IMR-90 (cell line): ENCODE measurements at regions not wholly inside any gene's neighbourhood (a gene's known extent, or its start where the extent isn't known, plus 50 kb on each side); places are given as distances from the start of the nearest gene placed in this dataset.

Experiments used
- ATAC-seq: fragments of 200-7000 bp; cut with Tn5 transposase; 2 replicates; pipeline ENCODE4 v1.9.1; 2020; ENCODE audit warnings: low read depth, mild to moderate bottlenecking, moderate library complexity
- BruUV-seq: library from RNA; stranded (reverse); fragments of 400-500 nt; replicated peaks from 2 replicates; lab custom pipeline; 2021; lab: Mats Ljungman, UMichigan
- CTCF ChIA-PET: fragments of 300-600 bp; formaldehyde crosslinking; extraction: SDS; loops from one replicate; lab custom pipeline; 2021; ENCODE audit warnings: antibody characterized with exemption; lab: Yijun Ruan, JAX
- POLR2A ChIA-PET: fragments of 300-600 bp; sonication (Branson Sonifier 250); formaldehyde crosslinking; loops from one replicate; lab custom pipeline; 2022; ENCODE audit warnings: antibody characterized with exemption; ENCODE audit not compliant: unreplicated experiment; lab: Charles Lee
- DNase-seq: peaks from one replicate; pipeline ENCODE4 v3.0.0; 2013
- H2AFZ ChIP-seq: replicated peaks from 2 replicates; pipeline ENCODE3; 2013; ENCODE audit warnings: low read length, mild to moderate bottlenecking; ENCODE audit not compliant: poor library complexity
- H2AK5ac ChIP-seq: 2 replicates; pipeline ENCODE4 v1.6.1; 2013; ENCODE audit warnings: low read depth, low read length, inconsistent platforms
- H2AK9ac ChIP-seq: replicated peaks from 2 replicates; pipeline ENCODE3; 2013; ENCODE audit warnings: mild to moderate bottlenecking, low read depth, low read length, moderate library complexity; ENCODE audit not compliant: poor library complexity
- H2BK120ac ChIP-seq: 2 replicates; pipeline ENCODE4 v1.6.1; 2013; ENCODE audit warnings: low read depth, low read length, inconsistent platforms
- H2BK15ac ChIP-seq: 3 replicates; pipeline ENCODE4 v1.6.1; 2013; ENCODE audit warnings: low read depth, low read length, inconsistent platforms
- H2BK20ac ChIP-seq: 2 replicates; pipeline ENCODE4 v1.6.1; 2013; ENCODE audit warnings: low read depth, mild to moderate bottlenecking, inconsistent platforms, low read length, moderate library complexity
- H2BK5ac ChIP-seq: 2 replicates; pipeline ENCODE4 v1.6.1; 2013; ENCODE audit warnings: mild to moderate bottlenecking, low read depth, low read length, inconsistent platforms; ENCODE audit not compliant: poor library complexity, severe bottlenecking
- H3K14ac ChIP-seq: replicated peaks from 2 replicates; pipeline ENCODE4 v1.6.1; 2013; ENCODE audit warnings: low read depth, low read length, inconsistent platforms
- H3K18ac ChIP-seq: 2 replicates; pipeline ENCODE4 v1.6.1; 2013; ENCODE audit warnings: low read depth, low read length, control low read depth
- H3K23ac ChIP-seq: 2 replicates; pipeline ENCODE4 v1.6.1; 2013; ENCODE audit warnings: low read depth, low read length, inconsistent platforms
- H3K27ac ChIP-seq: 2 replicates; pipeline ENCODE4 v1.5.1; 2013; ENCODE audit warnings: mild to moderate bottlenecking, control low read depth, low read length; ENCODE audit not compliant: insufficient read depth
- H3K27me3 ChIP-seq: 2 replicates; pipeline ENCODE4 v1.6.1; 2013; ENCODE audit warnings: low read length; ENCODE audit not compliant: control insufficient read depth, insufficient read depth
- H3K36me3 ChIP-seq: 2 replicates; pipeline ENCODE4 v1.6.1; 2013; ENCODE audit warnings: low read length, mixed read lengths; ENCODE audit not compliant: control insufficient read depth, insufficient read depth
- H3K4ac ChIP-seq: 2 replicates; pipeline ENCODE4 v1.6.1; 2013; ENCODE audit warnings: low read depth, low read length, inconsistent platforms
- H3K4me1 ChIP-seq: 2 replicates; pipeline ENCODE4 v1.6.1; 2013; ENCODE audit warnings: low read length, mixed read lengths; ENCODE audit not compliant: control insufficient read depth, insufficient read depth
- H3K4me2 ChIP-seq: 2 replicates; pipeline ENCODE4 v1.6.1; 2013; ENCODE audit warnings: low read depth, mild to moderate bottlenecking, control low read depth, low read length, moderate library complexity
- H3K4me3 ChIP-seq: 2 replicates; pipeline ENCODE4 v1.5.1; 2013; ENCODE audit warnings: low read depth, mild to moderate bottlenecking, control low read depth, low read length, moderate library complexity; ENCODE audit not compliant: insufficient read depth
- H3K56ac ChIP-seq: 2 replicates; pipeline ENCODE4 v1.6.1; 2013; ENCODE audit warnings: low read length, inconsistent platforms; ENCODE audit not compliant: insufficient read depth; ENCODE audit errors: extremely low read depth
- H3K79me1 ChIP-seq, 2 experiments: 2 replicates each; pipeline ENCODE4 v1.6.1; 2013; ENCODE audit warnings: low read length in 2 of 2, inconsistent platforms in 1 of 2, low read depth in 1 of 2
- H3K9ac ChIP-seq: 2 replicates; pipeline ENCODE4 v1.6.1; 2013; ENCODE audit warnings: low read depth, low read length, control low read depth
- H3K9me1 ChIP-seq: 2 replicates; pipeline ENCODE4 v1.6.1; 2013; ENCODE audit warnings: low read length, inconsistent platforms; ENCODE audit not compliant: insufficient read depth
- H3K9me3 ChIP-seq: 2 replicates; pipeline ENCODE4 v1.6.1; 2013; ENCODE audit warnings: low read length; ENCODE audit not compliant: control insufficient read depth, insufficient read depth
- H4K20me1 ChIP-seq: 2 replicates; pipeline ENCODE4 v1.6.1; 2013; ENCODE audit warnings: low read length, inconsistent platforms; ENCODE audit not compliant: insufficient read depth
- H4K5ac ChIP-seq: 2 replicates; pipeline ENCODE4 v1.6.1; 2013; ENCODE audit warnings: mild to moderate bottlenecking, low read depth, low read length, control low read depth
- H4K8ac ChIP-seq, 2 experiments: 2 replicates each; pipeline ENCODE4 v1.6.1; 2013; ENCODE audit warnings: low read depth in 2 of 2, low read length in 2 of 2, control low read depth in 1 of 2, inconsistent platforms in 1 of 2
- H4K91ac ChIP-seq: 2 replicates; pipeline ENCODE4 v1.6.1; 2013; ENCODE audit warnings: low read depth, low read length, inconsistent platforms; ENCODE audit not compliant: insufficient read depth
- BHLHE40 ChIP-seq: fragments of 150-350 bp; IDR thresholded peaks from 2 replicates; pipeline ENCODE4 v1.6.1; 2016; ENCODE audit warnings: mild to moderate bottlenecking, low read depth, low read length
- CEBPB ChIP-seq: IDR thresholded peaks from 2 replicates; pipeline ENCODE4 v1.6.1; 2012; ENCODE audit warnings: low read depth, low read length, improper control_type of control experiment
- CHD1 ChIP-seq: IDR thresholded peaks from 2 replicates; pipeline ENCODE4 v1.6.1; 2012; ENCODE audit warnings: low read depth, low read length, improper control_type of control experiment
- CTCF ChIP-seq: conservative IDR thresholded peaks from 2 replicates; pipeline ENCODE4 v1.5.1; 2012; ENCODE audit warnings: mild to moderate bottlenecking, low read depth, low read length, improper control_type of control experiment
- FOS ChIP-seq: fragments of 150-350 bp; IDR thresholded peaks from 2 replicates; pipeline ENCODE4 v1.6.1; 2016; ENCODE audit warnings: low read depth, low read length
- MAFK ChIP-seq: IDR thresholded peaks from 2 replicates; pipeline ENCODE4 v1.6.1; 2012; ENCODE audit warnings: low read depth, low read length, improper control_type of control experiment
- MAZ ChIP-seq: IDR thresholded peaks from 2 replicates; pipeline ENCODE4 v1.6.1; 2012; ENCODE audit warnings: low read depth, mild to moderate bottlenecking, low read length, improper control_type of control experiment, moderate library complexity, borderline replicate concordance
- MXI1 ChIP-seq: IDR thresholded peaks from 2 replicates; pipeline ENCODE4 v1.6.1; 2012; ENCODE audit warnings: low read depth, mild to moderate bottlenecking, low read length, moderate library complexity, borderline replicate concordance
- NFE2L2 ChIP-seq: fragments of 150-350 bp; IDR thresholded peaks from 2 replicates; pipeline ENCODE4 v1.6.1; 2016; ENCODE audit warnings: low read depth, mild to moderate bottlenecking, low read length
- POLR2A ChIP-seq: IDR thresholded peaks from 2 replicates; pipeline ENCODE4 v1.6.1; 2012; ENCODE audit warnings: mild to moderate bottlenecking, low read depth, low read length
- RAD21 ChIP-seq: IDR thresholded peaks from 2 replicates; pipeline ENCODE4 v1.6.1; 2012; ENCODE audit warnings: low read length, improper control_type of control experiment
- RCOR1 ChIP-seq: IDR thresholded peaks from 2 replicates; pipeline ENCODE4 v1.6.1; 2012; ENCODE audit warnings: mild to moderate bottlenecking, low read length, improper control_type of control experiment; ENCODE audit not compliant: insufficient replicate concordance
- RFX5 ChIP-seq: IDR thresholded peaks from 2 replicates; pipeline ENCODE4 v1.8.0; 2012; ENCODE audit warnings: low read depth, mild to moderate bottlenecking, low read length, moderate library complexity
- SMC3 ChIP-seq: fragments of 150-350 bp; IDR thresholded peaks from 2 replicates; pipeline ENCODE4 v1.6.1; 2016; ENCODE audit warnings: low read depth, mild to moderate bottlenecking, antibody characterized with exemption, low read length, moderate library complexity
- whole genome bisulfite sequencing, 2 experiments: methylation state at CpG; one replicate each; pipeline versions ENCODE4 v1.1.5 to v1.1.7; 2013; ENCODE audit warnings: missing lambda C conversion rate in 2 of 2; ENCODE audit not compliant: insufficient read length in 1 of 2; ENCODE audit errors: extremely low coverage in 2 of 2; 5-methylcytosine and 5-hydroxymethylcytosine counted together
- dilution Hi-C: fragments of 300-500 bp; cut with HindIII; formaldehyde crosslinking; loops from one replicate; pipeline ENCODE4 v1.14.3; 2018; ENCODE audit warnings: low sequenced_read_pairs; ENCODE audit not compliant: unreplicated experiment
- in situ Hi-C: fragments of 300-500 bp; cut with MboI; formaldehyde crosslinking; loops from 3 replicates; pipeline ENCODE4 v1.14.3; 2019; ENCODE audit warnings: low sequenced_read_pairs, inconsistent platforms, mixed read lengths
- intact Hi-C: fragments of 100-400 bp; cut with micrococcal nuclease; formaldehyde crosslinking; loops from 2 replicates; pipeline ENCODE4 v1.10.0; 2022
- TF ChIP-seq, protein P1 (sequence below): fragments of 150-350 bp; IDR thresholded peaks from 2 replicates; pipeline ENCODE4 v1.6.1; 2017; ENCODE audit warnings: mild to moderate bottlenecking, antibody characterized with exemption, low read length, low read depth
- TF ChIP-seq, protein P2 (sequence below): fragments of 150-350 bp; IDR thresholded peaks from 2 replicates; pipeline ENCODE4 v1.6.1; 2016; ENCODE audit warnings: low read depth, mild to moderate bottlenecking, low read length, moderate library complexity, borderline replicate concordance

DNA sequence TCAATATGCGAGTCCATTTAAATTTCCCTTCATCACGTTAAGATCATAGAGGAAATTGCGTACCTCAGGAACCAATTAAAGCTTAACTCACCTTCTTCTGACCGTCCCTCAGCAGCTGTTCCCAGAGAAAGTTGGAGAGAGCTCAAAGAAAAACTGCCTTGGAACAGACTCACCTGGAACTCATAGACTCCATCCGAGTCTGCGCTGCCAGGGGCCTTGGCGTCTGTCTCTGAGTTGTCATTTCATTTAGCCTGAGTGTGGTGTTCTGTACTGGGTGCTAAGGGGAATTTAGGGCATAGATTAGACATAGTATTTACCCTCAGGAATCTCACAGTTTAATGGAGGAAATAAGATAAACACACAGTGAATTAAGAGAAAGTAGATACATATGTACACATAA, 892.7 kb downstream of the TLE1 start:
- Histone ChIP-seq H3K27ac (no peak overlapping the region), H3K9ac (no peak overlapping the region), H3K18ac (no peak overlapping the region; the same call in 1 of the 2 replicates), H3K79me1 (no peaks in the 10 kb centered on the region), H3K36me3 (no peaks in the 10 kb centered on the region), H2BK120ac (no peak overlapping the region), H4K8ac (no peak overlapping the region), H4K20me1 (no peaks in the 10 kb centered on the region), H3K4ac (no peak overlapping the region), H3K23ac (no peak overlapping the region), H2AFZ (no peak overlapping the region), H3K14ac (no peak overlapping the region), H2BK20ac (no peak overlapping the region), H2BK15ac (no peak overlapping the region), H2BK5ac (no peak overlapping the region), H3K4me3 (no peak overlapping the region), H4K91ac (no peak overlapping the region), H2AK5ac (no peak overlapping the region), H3K9me1 (no peaks in the 10 kb centered on the region), H3K56ac (no peak overlapping the region), H4K5ac (no peak overlapping the region), H3K4me2 (no peak overlapping the region), H3K4me1 (no peaks in the 10 kb centered on the region; the same call in 1 of the 2 replicates), H2AK9ac (no peak overlapping the region), H3K27me3 (no peaks in the 10 kb centered on the region), H3K9me3 (0 out of 2 replicates have a peak, but pooled peaks cover 2% of the 10 kb centered on the region)
- 100% methylated on average over 1 of the region's 7 CpGs; no CpG with 5 or more reads in 1 of the 2 experiments for WGBS, 2 experiments
- TF ChIP-seq CEBPB (no peak), SMC3 (no peak), POLR2A (no peak), MAZ (no peak), MXI1 (no peak), CTCF (no peak), MAFK (no peak), RAD21 (no peak), CHD1 (no peak), NFE2L2 (no peak), FOS (no peak), RFX5 (no peak), BHLHE40 (no peak), RCOR1 (no peak)
- TF ChIP-seq, protein P1, sequence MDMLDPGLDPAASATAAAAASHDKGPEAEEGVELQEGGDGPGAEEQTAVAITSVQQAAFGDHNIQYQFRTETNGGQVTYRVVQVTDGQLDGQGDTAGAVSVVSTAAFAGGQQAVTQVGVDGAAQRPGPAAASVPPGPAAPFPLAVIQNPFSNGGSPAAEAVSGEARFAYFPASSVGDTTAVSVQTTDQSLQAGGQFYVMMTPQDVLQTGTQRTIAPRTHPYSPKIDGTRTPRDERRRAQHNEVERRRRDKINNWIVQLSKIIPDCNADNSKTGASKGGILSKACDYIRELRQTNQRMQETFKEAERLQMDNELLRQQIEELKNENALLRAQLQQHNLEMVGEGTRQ = no peak
- TF ChIP-seq, protein P2, sequence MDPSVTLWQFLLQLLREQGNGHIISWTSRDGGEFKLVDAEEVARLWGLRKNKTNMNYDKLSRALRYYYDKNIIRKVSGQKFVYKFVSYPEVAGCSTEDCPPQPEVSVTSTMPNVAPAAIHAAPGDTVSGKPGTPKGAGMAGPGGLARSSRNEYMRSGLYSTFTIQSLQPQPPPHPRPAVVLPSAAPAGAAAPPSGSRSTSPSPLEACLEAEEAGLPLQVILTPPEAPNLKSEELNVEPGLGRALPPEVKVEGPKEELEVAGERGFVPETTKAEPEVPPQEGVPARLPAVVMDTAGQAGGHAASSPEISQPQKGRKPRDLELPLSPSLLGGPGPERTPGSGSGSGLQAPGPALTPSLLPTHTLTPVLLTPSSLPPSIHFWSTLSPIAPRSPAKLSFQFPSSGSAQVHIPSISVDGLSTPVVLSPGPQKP = no peak
- BruUV-seq = no TSS peak
- ATAC-seq = no peak
- no peak for DNase-seq
- intact Hi-C loops = loop anchor here (5.0 kb wide), 1 partner anchor 891 kb away; the partner anchor contains the start of gene TLE1
- dilution Hi-C loops = no loop called here
- POLR2A ChIA-PET = no interaction called here
- in situ Hi-C loops = no loop called here
- CTCF ChIA-PET = interaction anchor here (1.5 kb wide), 1 partner anchor 8 kb away, joined by 3 read pairs; no protein-coding TSS in a partner anchor
